HG02759 (cell line): ENCODE measurements at regions not wholly inside any gene's neighbourhood (a gene's known extent, or its start where the extent isn't known, plus 50 kb on each side); places are given as distances from the start of the nearest gene placed in this dataset.
"Not testable (repeated sequence)": the region's sequence is repeated elsewhere in the genome, so short reads cannot be mapped to it uniquely, and the experiment has no call there.

Experiments used
- ATAC-seq: cut with Tn5 transposase; IDR thresholded peaks from one replicate; pipeline ENCODE4 v1.9.1; 2021; ENCODE audit warnings: mild to moderate bottlenecking, moderate library complexity; ENCODE audit not compliant: unreplicated experiment

- ATAC-seq = peak; percentile 99
These were observed 646.6 kb upstream of the HS3ST5 start for GRCh38 chr6:114989279-114989964.

DNA sequence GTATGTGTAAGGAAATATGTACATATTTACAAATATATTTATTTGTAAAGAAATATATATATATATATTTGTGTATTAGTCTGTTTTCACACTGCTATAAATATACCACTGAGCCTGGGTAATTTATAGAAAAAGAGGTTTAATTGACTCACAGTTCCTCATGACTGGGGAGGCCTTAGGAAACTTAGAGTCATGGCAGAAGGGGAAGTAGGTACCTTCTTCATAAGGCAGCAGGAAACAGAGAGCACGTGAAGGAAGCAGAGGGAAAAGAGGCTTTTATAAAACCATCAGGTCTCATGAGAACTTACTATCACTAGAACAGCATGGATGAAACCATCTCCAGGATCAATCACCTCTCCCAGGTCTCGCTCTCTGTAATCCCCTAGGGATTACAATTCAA, 644.5 kb upstream of the HS3ST5 start:
- no peak for ATAC-seq

GRCh38 chr6:114955363-114955762, 612.5 kb upstream of the HS3ST5 start:
- ATAC-seq = no peak

DNA sequence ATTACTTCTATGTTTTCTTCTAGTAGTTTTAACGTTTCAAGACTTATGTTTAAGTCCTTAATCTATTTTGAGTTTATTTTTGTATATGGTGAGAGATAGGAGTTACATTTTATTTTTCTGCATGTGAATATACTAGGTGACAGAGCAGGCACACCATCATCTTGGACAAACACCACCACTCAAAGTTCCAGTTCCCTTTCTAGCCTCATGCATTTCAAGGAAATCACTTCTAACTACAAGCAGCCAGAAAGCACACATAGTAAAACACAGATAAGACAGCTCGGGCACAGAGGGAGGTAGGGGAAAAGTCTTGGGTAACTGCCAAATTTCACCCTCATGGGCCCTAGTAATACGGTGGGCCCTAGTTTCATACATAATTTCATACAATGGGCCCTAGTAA, 609.4 kb upstream of the HS3ST5 start:
- ATAC-seq = no peak

- no peak for ATAC-seq
These were observed 602.6 kb upstream of the HS3ST5 start for GRCh38 chr6:114945392-114945791.

DNA sequence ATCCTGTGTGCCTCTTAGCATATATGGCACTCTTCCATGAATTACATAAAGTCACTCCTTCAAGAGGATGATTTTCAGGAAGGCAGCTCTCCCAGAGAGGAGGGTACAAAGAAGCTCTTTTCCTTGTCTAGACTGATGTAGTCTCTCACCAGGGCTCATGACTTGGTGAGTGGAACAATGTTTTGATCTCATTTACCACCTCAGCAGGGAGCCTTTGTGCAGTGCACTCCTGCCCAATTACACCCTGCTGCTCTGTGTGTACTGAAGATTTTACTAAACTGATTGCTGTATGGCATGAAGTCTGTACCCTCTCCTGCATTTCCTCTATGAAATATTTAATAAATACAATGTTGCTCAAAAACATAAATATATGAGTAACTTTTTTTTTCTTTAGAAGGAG, 598.3 kb upstream of the HS3ST5 start:
- ATAC-seq = no peak

- no peak for ATAC-seq
These were observed 597.4 kb upstream of the HS3ST5 start for GRCh38 chr6:114940181-114940580.

GRCh38 chr6:114939630-114940029, 596.8 kb upstream of the HS3ST5 start:
- no peak for ATAC-seq

- no peak for ATAC-seq
These were observed 593.3 kb upstream of the HS3ST5 start for GRCh38 chr6:114936080-114936479.

DNA sequence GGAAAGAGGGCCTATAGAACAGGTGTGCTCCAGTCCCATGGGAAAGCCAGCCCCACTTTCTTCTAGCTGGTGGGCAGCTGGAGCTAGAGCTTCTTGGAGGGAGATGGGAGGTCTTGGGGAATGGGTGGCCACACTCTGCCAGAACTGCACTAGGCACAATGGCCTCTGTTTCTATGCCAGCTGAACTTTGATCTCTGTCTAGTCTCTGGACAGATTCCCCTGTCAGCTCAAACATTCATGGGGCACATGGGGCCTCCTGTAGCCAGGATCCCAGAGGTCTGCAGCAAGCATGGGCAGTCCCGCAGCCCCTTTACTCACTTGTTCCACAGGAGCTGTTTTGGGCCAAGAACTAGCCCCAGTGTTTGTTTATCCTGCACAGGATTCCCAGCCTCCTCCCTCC, 591.3 kb upstream of the HS3ST5 start:
- ATAC-seq = no peak

DNA sequence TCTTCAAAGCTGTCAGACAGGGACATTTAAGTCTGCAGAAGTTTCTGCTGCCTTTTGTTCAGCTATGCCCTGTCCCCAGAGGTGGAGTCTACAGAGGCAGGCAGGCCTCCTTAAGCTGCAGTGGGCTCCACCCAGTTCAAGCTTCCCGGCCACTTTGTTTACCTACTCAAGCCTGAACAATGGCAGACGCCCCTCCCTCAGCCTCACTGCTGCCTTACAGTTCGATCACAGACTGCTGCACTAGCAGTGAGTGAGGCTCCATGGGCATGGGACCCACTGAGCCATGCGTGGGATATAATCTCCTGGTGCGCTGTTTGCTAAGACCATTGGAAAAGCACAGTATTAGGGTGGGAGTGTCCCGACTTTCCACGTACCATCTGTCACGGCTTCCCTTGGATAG, 585.9 kb upstream of the HS3ST5 start:
- not testable (repeated sequence) for ATAC-seq

DNA sequence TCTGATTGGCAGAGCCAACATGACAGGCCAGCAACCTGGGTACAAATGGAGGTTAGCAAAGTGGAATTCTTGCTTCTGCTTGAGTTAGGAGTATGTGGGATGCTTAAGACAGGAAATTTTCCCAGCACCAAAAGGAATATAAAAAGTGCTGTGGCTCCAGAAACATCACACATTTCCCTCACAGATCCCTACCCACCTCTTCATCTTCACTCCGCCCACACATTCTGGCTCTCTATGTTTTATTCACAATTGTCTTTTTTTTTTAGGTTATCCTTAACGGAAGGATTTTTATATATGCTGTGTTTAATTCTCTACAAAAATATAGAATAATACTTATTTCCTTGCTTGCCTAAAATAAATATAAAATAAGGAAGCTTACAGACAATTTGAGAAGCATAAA, 563.3 kb upstream of the HS3ST5 start:
- no peak for ATAC-seq

DNA sequence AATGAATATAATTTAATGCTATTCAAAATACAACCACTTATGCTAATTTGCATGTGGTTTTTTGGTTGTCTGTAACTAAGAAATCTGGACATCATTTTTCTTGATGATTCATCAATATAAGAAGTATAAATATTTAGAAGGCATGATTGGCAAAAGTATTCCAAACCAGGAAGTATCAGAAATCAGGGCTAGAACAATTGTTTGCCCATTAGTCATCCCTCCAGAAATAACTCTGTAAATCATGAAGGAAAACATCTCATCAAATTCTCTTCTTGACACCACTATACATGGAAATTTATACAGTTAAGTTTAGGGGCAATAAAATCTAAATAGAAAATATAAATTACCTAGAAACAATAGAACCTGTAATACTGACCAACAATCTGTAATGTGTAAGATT, 554.7 kb upstream of the HS3ST5 start:
- ATAC-seq = no peak

- no peak for ATAC-seq
These were observed 549.4 kb upstream of the HS3ST5 start for GRCh38 chr6:114892211-114892610.

DNA sequence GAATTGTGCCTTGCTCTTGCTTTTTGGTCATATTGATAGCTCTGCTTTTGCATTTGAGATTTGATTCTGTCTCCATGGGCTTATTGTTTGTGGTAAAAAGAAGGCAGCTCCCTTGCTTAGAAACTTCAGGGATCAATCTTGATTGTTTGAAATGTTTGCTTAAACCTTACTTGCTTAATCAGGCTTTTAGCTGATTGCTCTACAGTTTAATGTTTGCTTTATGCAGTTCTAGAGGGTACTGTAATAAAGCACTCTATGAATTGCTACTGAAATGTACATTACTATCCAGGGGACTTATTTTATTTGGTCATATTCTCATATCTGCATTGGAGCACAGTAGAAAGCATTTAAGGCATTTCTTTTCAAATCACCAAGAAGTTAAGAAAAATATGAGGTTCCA, 545.4 kb upstream of the HS3ST5 start:
- no peak for ATAC-seq

DNA sequence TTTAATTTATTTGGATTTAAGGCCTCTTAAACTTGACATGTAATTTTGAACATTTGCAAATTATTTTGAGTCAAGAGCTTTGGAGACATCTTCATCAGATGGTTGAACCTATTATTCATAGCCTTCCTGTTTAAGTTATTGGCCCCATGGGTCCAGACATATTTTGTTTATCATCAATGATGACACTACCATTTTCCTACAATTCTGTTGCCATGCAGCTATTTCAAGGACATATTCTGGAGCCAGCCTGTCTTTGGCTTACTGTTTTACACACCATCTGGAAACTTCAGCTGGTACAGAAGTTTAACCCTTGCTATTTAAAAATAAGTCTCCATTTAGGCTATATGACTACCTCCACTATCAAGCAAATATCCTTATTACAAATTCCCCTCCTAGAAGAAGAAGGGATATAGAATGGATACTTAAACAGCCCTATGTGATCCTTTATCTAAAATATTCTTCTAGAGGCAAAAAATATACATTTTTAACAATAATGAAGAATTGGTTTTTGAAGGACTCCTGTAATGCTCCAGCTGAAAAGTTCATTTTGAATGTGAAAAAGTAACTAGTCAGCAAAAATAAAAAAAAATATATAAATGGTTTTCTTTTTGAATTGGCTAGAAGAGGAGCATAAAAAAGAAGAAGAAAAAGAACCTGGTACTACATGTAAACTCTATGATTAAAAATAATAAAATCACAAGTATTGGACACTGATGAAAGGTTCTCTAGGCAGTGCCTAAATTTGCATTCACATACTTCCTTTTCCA, 544.0 kb upstream of the HS3ST5 start:
- ATAC-seq = no peak

DNA sequence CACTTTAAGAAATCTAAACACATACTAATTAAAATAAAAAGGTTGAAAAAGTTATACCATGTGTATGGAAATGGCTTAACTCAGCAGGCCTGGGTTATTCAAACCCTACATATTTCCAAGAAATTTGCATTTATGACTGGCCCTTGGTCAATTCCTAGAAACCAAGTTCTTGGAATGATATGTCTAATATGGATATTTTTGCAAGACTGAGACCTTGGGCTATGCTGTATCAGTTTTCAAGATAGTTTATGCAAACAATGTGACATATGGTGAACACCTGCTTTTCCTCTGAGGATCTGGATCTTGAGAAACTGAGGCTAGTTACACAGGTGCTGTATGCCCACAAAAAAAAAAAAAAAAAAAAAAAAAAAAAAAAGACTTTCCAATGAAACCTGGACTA, 536.9 kb upstream of the HS3ST5 start:
- no peak for ATAC-seq

GRCh38 chr6:114878091-114878490, 535.3 kb upstream of the HS3ST5 start:
- no peak for ATAC-seq

DNA sequence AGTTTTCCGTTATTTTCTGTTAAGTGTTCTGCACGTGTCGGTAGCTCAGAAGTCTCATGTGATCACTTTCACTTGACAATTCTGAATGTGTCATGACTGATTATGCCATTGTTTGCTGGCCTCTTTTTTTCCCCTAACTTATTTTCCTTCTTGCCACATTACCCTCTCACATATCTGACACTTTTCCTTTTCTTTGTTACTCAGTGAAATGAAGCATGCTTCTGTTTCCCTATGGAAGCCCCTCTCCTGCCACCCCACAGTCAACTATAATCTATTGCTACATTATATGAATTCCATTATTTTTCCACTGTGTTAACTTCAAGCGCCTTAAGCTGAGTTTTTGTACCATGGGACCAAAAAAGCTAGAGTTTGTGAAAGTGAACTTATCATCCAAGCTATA, 531.6 kb upstream of the HS3ST5 start:
- no peak for ATAC-seq

DNA sequence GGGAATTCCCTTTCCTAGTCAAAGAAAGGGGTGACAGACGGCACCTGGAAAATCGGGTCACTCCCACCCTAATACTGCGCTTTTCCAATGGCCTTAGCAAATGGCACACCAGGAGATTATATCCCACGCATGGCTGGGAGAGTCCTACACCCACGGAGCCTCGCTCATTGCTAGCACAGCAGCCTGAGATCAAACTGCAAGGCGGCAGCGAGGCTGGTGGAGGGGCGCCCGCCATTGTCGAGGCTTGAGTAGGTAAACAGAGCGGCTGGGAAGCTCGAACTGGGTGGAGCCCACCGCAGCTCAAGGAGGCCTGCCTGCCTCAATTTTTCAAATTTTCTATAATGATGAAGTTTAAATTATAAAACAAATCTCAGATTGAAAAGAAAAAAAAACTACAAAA, 522.7 kb upstream of the HS3ST5 start:
- ATAC-seq = not testable (repeated sequence)

GRCh38 chr6:114863610-114864009, 520.8 kb upstream of the HS3ST5 start:
- no peak for ATAC-seq

DNA sequence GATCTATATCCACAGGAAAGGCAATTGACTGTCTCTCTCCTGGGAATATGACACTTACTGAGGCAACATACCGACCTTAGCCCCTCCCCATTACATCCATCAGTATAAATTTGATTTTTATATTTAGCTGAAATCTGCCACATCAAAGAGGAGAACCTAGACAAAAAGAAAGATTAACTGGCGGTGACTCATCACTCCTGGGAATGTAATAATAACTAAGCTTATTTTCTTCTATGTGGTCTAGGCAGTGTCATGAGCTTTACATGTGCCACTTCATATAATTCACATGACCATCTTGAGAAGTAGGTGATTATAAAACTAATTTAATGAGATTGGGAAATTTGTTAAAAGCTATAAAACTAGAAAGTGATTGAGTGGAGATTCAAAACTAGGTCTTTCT, 520.0 kb upstream of the HS3ST5 start:
- no peak for ATAC-seq

DNA sequence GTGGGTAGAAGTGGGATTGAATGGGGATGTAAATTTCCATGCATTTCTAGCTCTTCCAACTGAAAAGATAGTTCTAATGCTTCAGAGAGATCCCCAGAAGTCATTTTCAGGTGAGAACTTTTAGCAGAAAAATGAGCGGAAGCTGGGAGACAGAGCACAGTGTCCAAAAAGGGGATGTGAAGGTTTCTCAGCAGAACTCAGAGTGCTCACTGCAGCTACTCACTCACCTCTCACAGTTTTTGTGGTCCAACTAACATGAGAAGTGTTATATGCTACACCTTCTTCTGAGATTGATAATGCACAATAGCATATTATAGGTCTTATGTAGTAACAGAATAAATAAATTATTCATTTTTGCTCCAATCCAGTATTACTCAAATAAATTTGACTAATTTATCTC, 519.2 kb upstream of the HS3ST5 start:
- no peak for ATAC-seq
